ENCODE measurements at regions not wholly inside any gene's neighbourhood (a gene's known extent, or its start where the extent isn't known, plus 50 kb on each side); places are given as distances from the start of the nearest gene placed in this dataset.

DNA sequence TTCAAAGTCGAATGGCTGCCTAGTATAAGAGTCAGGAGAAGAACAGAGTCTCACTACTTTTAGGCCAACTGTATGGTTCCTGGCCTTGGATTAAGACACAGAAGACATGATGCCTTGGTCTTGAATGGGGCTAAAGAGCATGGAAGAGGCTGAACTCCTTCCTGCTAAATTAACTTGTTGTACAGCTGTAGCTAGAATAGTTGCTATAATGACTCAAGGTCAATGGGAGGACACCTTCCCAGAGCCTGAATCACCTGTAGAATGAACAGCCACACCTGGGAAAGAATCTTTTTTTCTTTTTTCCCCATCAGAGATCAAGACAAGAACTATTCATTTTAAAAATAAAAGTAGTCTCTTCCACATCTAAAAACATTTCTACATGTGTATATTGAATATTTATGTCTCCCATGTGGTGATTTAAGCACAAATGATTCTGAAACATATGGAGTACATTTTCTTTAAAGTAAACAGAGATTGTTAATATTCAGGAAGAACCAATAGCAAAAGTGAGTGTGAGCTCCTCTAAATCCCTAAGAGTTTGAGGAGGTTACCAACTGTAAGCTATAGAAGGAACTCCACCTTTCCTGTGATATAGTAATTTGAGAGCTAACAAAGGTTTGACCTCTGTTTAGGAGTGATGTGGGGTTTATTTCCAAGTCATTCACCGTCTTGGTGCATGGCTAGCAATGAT is 191.3 kb downstream of the TGFB2 start:
- in situ Hi-C loops (cut with HindIII; ENCODE audit: low sequenced_read_pairs), result no loop called here
- no peak for DNase-seq (ENCODE audit: low read depth, low spot score)
- no peak overlapping the region for H3K4me3 ChIP-seq (ENCODE audit: low read depth, low read length)
- TF ChIP-seq CTCF (IDR thresholded peaks at IDR 0.05; ENCODE audit: low read depth, low read length), result no peak

GRCh38 chr1:218537122-218537913 is 192.2 kb downstream of the TGFB2 start:
- no peak for TF ChIP-seq CTCF (IDR thresholded peaks at IDR 0.05; ENCODE audit: low read depth, low read length)
- peak; percentile 44 for DNase-seq (ENCODE audit: low read depth, low spot score)
- in situ Hi-C loops (cut with HindIII; ENCODE audit: low sequenced_read_pairs), result no loop called here
- H3K4me3 ChIP-seq (ENCODE audit: low read depth, low read length), result no peak overlapping the region

GRCh38 chr1:218538341-218538740 is 193.2 kb downstream of the TGFB2 start:
- no peak for DNase-seq (ENCODE audit: low read depth, low spot score)
- H3K4me3 ChIP-seq (ENCODE audit: low read depth, low read length), result no peak overlapping the region
- TF ChIP-seq CTCF (IDR thresholded peaks at IDR 0.05; ENCODE audit: low read depth, low read length), result no peak
- in situ Hi-C loops (cut with HindIII; ENCODE audit: low sequenced_read_pairs), result no loop called here

DNA sequence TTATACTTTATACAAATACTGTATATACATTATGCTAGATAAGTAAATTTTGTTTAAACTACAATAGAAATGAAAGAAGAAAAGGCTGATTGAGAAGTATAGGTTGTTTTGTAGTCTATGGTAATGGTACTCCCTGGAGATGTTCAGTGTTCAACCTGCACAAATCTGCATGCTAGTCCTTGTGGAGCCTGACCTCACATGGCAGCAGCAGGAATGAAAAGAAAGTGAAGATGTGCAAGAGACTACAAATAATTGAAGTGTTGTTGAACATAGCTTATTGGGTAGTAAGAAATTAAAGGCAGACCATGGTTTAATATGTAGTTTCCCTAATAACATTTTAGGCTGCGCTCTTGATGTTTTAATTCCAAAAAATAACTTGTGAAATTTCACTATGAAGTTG is 201.2 kb downstream of the TGFB2 start:
- in situ Hi-C loops (cut with HindIII; ENCODE audit: low sequenced_read_pairs), result no loop called here
- DNase-seq (ENCODE audit: low read depth, low spot score), result peak; percentile 43
- peak; percentile 34 for TF ChIP-seq CTCF (IDR thresholded peaks at IDR 0.05; ENCODE audit: low read depth, low read length)
- no peak overlapping the region for H3K4me3 ChIP-seq (ENCODE audit: low read depth, low read length)

GRCh38 chr1:218547957-218548730 is 203.0 kb downstream of the TGFB2 start:
- in situ Hi-C loops (cut with HindIII; ENCODE audit: low sequenced_read_pairs), result no loop called here
- no peak for TF ChIP-seq CTCF (IDR thresholded peaks at IDR 0.05; ENCODE audit: low read depth, low read length)
- no peak for DNase-seq (ENCODE audit: low read depth, low spot score)
- H3K4me3 ChIP-seq (ENCODE audit: low read depth, low read length), result no peak overlapping the region

- DNase-seq (ENCODE audit: low read depth, low spot score), result no peak
- in situ Hi-C loops (cut with HindIII; ENCODE audit: low sequenced_read_pairs), result no loop called here
- no peak for TF ChIP-seq CTCF (IDR thresholded peaks at IDR 0.05; ENCODE audit: low read depth, low read length)
- no peak overlapping the region for H3K4me3 ChIP-seq (ENCODE audit: low read depth, low read length)
These were observed 203.6 kb downstream of the TGFB2 start for GRCh38 chr1:218548764-218549163.

Measured in astrocyte of the spinal cord (primary cell).